ENCODE measurements at regions not wholly inside any gene's neighbourhood (a gene's known extent, or its start where the extent isn't known, plus 50 kb on each side); places are given as distances from the start of the nearest gene placed in this dataset.

GRCh38 chr4:27518876-27519275, 658.2 kb downstream of the STIM2 start:
- Mint-ChIP-seq H3K36me3 (ENCODE audit: low read depth) (no peaks in the 10 kb centered on the region), H3K27ac (ENCODE audit: unreplicated experiment) (peak overlapping the region; percentile 50), H3K9me3 (no peaks in the 10 kb centered on the region), H3K4me1 (peaks cover 4% of the 10 kb centered on the region), H3K27me3 (ENCODE audit: low read depth) (no peaks in the 10 kb centered on the region), H3K4me3 (no peak overlapping the region)
- TF ChIP-seq CTCF (conservative IDR thresholded peaks at IDR 0.05), result no peak
- DNase-seq (ENCODE audit: low read depth, low spot score), result no peak

GRCh38 chr4:27524224-27524623, 663.6 kb downstream of the STIM2 start:
- Mint-ChIP-seq H3K36me3 (ENCODE audit: low read depth) (no peaks in the 10 kb centered on the region), H3K9me3 (peaks cover 4% of the 10 kb centered on the region), H3K4me1 (peaks cover 8% of the 10 kb centered on the region), H3K27ac (ENCODE audit: unreplicated experiment) (no peak overlapping the region), H3K4me3 (no peak overlapping the region), H3K27me3 (ENCODE audit: low read depth) (no peaks in the 10 kb centered on the region)
- DNase-seq (ENCODE audit: low read depth, low spot score), result no peak
- no peak for TF ChIP-seq CTCF (conservative IDR thresholded peaks at IDR 0.05)

GRCh38 chr4:27534488-27534887, 673.8 kb downstream of the STIM2 start:
- H3K4me1 Mint-ChIP-seq, result no peaks in the 10 kb centered on the region
- no peak for TF ChIP-seq CTCF (conservative IDR thresholded peaks at IDR 0.05)
- DNase-seq (ENCODE audit: low read depth, low spot score), result no peak
- H3K36me3 Mint-ChIP-seq (ENCODE audit: low read depth), result no peaks in the 10 kb centered on the region
- H3K27me3 Mint-ChIP-seq (ENCODE audit: low read depth), result no peaks in the 10 kb centered on the region
- H3K4me3 Mint-ChIP-seq, result no peak overlapping the region
- H3K27ac Mint-ChIP-seq (ENCODE audit: unreplicated experiment), result no peak overlapping the region
- H3K9me3 Mint-ChIP-seq, result no peaks in the 10 kb centered on the region

- DNase-seq (ENCODE audit: low read depth, low spot score), result no peak
- Mint-ChIP-seq H3K4me3 (no peak overlapping the region), H3K4me1 (no peaks in the 10 kb centered on the region), H3K27me3 (ENCODE audit: low read depth) (no peaks in the 10 kb centered on the region), H3K9me3 (no peaks in the 10 kb centered on the region), H3K36me3 (ENCODE audit: low read depth) (no peaks in the 10 kb centered on the region), H3K27ac (ENCODE audit: unreplicated experiment) (no peak overlapping the region)
- TF ChIP-seq CTCF (conservative IDR thresholded peaks at IDR 0.05), result no peak
These were observed 707.8 kb downstream of the STIM2 start for GRCh38 chr4:27568236-27568951.

GRCh38 chr4:27568952-27569319, 708.3 kb downstream of the STIM2 start:
- Mint-ChIP-seq H3K9me3 (no peaks in the 10 kb centered on the region), H3K4me3 (no peak overlapping the region), H3K27ac (ENCODE audit: unreplicated experiment) (no peak overlapping the region), H3K36me3 (ENCODE audit: low read depth) (no peaks in the 10 kb centered on the region), H3K4me1 (no peaks in the 10 kb centered on the region), H3K27me3 (ENCODE audit: low read depth) (no peaks in the 10 kb centered on the region)
- no peak for DNase-seq (ENCODE audit: low read depth, low spot score)
- no peak for TF ChIP-seq CTCF (conservative IDR thresholded peaks at IDR 0.05)

Measured in neural crest cell (in vitro differentiated cells).